HG03066 (cell line): ENCODE measurements at regions not wholly inside any gene's neighbourhood (a gene's known extent, or its start where the extent isn't known, plus 50 kb on each side); places are given as distances from the start of the nearest gene placed in this dataset.
"Not testable (repeated sequence)": the region's sequence is repeated elsewhere in the genome, so short reads cannot be mapped to it uniquely, and the experiment has no call there.

Experiments
- ATAC-seq: cut with Tn5 transposase; IDR thresholded peaks from one replicate; pipeline ENCODE4 v1.9.1; 2021; ENCODE audit warnings: low read depth; ENCODE audit not compliant: unreplicated experiment

- not testable (repeated sequence) for ATAC-seq
Measured at GRCh38 chr5:120181238-120181637, 282.9 kb upstream of the PRR16 start.

- not testable (repeated sequence) for ATAC-seq
Measured at GRCh38 chr5:120194650-120195049, 269.4 kb upstream of the PRR16 start.

- ATAC-seq = no peak
Measured at GRCh38 chr5:120199559-120199958, 264.5 kb upstream of the PRR16 start.

GRCh38 chr5:120207129-120207528, 257.0 kb upstream of the PRR16 start:
- ATAC-seq = no peak

GRCh38 chr5:120217001-120217400, 247.1 kb upstream of the PRR16 start:
- ATAC-seq = no peak

GRCh38 chr5:120219988-120220387, 244.1 kb upstream of the PRR16 start:
- no peak for ATAC-seq

- ATAC-seq = no peak
Measured at GRCh38 chr5:120225524-120225923, 238.6 kb upstream of the PRR16 start.

- ATAC-seq = no peak
Measured at GRCh38 chr5:120228262-120229031, 235.7 kb upstream of the PRR16 start.

- ATAC-seq = no peak
Measured at GRCh38 chr5:120229036-120229435, 235.1 kb upstream of the PRR16 start.

GRCh38 chr5:120231563-120231962, 232.5 kb upstream of the PRR16 start:
- ATAC-seq = no peak

- ATAC-seq = no peak
Measured at GRCh38 chr5:120236360-120236759, 227.7 kb upstream of the PRR16 start.

GRCh38 chr5:120239086-120239485, 225.0 kb upstream of the PRR16 start:
- ATAC-seq = no peak

- ATAC-seq = no peak
Measured at GRCh38 chr5:120240706-120241105, 223.4 kb upstream of the PRR16 start.

GRCh38 chr5:120241400-120241799, 222.7 kb upstream of the PRR16 start:
- no peak for ATAC-seq

GRCh38 chr5:120251898-120252297, 212.2 kb upstream of the PRR16 start:
- no peak for ATAC-seq

GRCh38 chr5:120252839-120253238, 211.3 kb upstream of the PRR16 start:
- no peak for ATAC-seq

GRCh38 chr5:120254385-120254784, 209.7 kb upstream of the PRR16 start:
- ATAC-seq = no peak

- no peak for ATAC-seq
Measured at GRCh38 chr5:120255214-120255613, 208.9 kb upstream of the PRR16 start.

- ATAC-seq = no peak
Measured at GRCh38 chr5:120256376-120256775, 207.7 kb upstream of the PRR16 start.

GRCh38 chr5:120257358-120257971, 206.6 kb upstream of the PRR16 start:
- no peak for ATAC-seq

GRCh38 chr5:120258123-120258522, 206.0 kb upstream of the PRR16 start:
- no peak for ATAC-seq

GRCh38 chr5:120260651-120261050, 203.4 kb upstream of the PRR16 start:
- ATAC-seq = no peak
